ENCODE measurements at regions not wholly inside any gene's neighbourhood (a gene's known extent, or its start where the extent isn't known, plus 50 kb on each side); places are given as distances from the start of the nearest gene placed in this dataset.
"Not testable (repeated sequence)": the region's sequence is repeated elsewhere in the genome, so short reads cannot be mapped to it uniquely, and the experiment has no call there.

- Histone ChIP-seq H3K4me1 (no peaks in the 10 kb centered on the region), H3K27ac (no peak overlapping the region), H3K27me3 (no peaks in the 10 kb centered on the region), H3K4me3 (no peak overlapping the region), H3K9me3 (no peaks in the 10 kb centered on the region), H3K36me3 (no peaks in the 10 kb centered on the region)
- no peak for DNase-seq
- TF ChIP-seq POLR2A (IDR thresholded peaks at IDR 0.05), result no peak
- TF ChIP-seq, protein P1, sequence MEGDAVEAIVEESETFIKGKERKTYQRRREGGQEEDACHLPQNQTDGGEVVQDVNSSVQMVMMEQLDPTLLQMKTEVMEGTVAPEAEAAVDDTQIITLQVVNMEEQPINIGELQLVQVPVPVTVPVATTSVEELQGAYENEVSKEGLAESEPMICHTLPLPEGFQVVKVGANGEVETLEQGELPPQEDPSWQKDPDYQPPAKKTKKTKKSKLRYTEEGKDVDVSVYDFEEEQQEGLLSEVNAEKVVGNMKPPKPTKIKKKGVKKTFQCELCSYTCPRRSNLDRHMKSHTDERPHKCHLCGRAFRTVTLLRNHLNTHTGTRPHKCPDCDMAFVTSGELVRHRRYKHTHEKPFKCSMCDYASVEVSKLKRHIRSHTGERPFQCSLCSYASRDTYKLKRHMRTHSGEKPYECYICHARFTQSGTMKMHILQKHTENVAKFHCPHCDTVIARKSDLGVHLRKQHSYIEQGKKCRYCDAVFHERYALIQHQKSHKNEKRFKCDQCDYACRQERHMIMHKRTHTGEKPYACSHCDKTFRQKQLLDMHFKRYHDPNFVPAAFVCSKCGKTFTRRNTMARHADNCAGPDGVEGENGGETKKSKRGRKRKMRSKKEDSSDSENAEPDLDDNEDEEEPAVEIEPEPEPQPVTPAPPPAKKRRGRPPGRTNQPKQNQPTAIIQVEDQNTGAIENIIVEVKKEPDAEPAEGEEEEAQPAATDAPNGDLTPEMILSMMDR (IDR thresholded peaks at IDR 0.05), result no peak
Measured at GRCh38 chr4:141871086-141871770, 234.8 kb downstream of the IL15 start.

DNA sequence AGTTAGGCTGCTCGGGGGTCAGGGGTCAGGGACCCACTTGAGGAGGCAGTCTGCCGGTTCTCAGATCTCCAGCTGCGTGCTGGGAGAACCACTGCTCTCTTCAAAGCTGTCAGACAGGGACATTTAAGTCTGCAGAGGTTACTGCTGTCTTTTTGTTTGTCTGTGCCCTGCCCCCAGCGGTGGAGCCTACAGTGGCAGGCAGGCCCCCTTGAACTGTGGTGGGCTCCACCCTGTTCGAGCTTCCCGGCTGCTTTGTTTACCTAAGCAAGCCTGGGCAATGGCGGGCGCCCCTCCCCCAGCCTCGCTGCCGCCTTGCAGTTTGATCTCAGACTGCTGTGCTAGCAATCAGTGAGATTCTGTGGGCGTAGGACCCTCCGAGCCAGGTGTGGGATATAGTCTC lies 246.3 kb downstream of the IL15 start:
- not testable (repeated sequence) for H3K4me1 ChIP-seq, H3K9me3 ChIP-seq, H3K36me3 ChIP-seq

DNA sequence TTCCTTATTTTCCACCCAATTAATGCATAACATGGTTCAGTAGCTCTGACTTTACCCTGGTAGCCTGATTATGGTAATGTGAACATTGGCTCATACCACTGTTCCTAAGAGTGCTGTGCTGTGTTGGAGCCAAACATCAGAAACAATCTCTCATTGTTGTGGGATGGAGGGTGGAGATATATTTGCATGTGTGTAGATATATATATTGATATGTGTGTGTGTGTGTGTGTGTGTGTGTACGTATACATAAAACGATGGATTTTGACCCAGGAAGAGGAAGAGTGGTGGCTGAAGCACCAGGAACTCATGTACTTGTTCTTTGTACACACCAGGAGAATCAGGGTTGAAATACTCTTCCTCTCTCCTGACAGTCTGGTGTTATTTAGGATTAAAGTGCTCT lies 247.7 kb downstream of the IL15 start:
- Histone ChIP-seq H3K4me3 (no peak overlapping the region), H3K9me3 (no peaks in the 10 kb centered on the region), H3K36me3 (no peaks in the 10 kb centered on the region), H3K27me3 (no peaks in the 10 kb centered on the region), H3K4me1 (no peaks in the 10 kb centered on the region), H3K27ac (no peak overlapping the region)
- DNase-seq, result no peak
- TF ChIP-seq, protein P1 (IDR thresholded peaks at IDR 0.05), result no peak
- no peak for TF ChIP-seq POLR2A (IDR thresholded peaks at IDR 0.05)

More for the DNA sequence above, 246.3 kb downstream of the IL15 start:
- not testable (repeated sequence) for H3K27ac ChIP-seq, H3K4me3 ChIP-seq, H3K27me3 ChIP-seq, DNase-seq

- H3K27me3 ChIP-seq, result no peaks in the 10 kb centered on the region
- H3K36me3 ChIP-seq, result no peaks in the 10 kb centered on the region
- H3K9me3 ChIP-seq, result no peaks in the 10 kb centered on the region
- no peak for DNase-seq
- H3K4me3 ChIP-seq, result no peak overlapping the region
- TF ChIP-seq POLR2A (IDR thresholded peaks at IDR 0.05), result no peak
- TF ChIP-seq, protein P1 (IDR thresholded peaks at IDR 0.05), result no peak
- H3K4me1 ChIP-seq, result no peaks in the 10 kb centered on the region
- no peak overlapping the region for H3K27ac ChIP-seq
Measured at GRCh38 chr4:141885112-141885511, 248.7 kb downstream of the IL15 start.

GRCh38 chr4:141890279-141890678 lies 253.9 kb downstream of the IL15 start:
- no peaks in the 10 kb centered on the region for H3K27me3 ChIP-seq
- no peak overlapping the region for H3K4me3 ChIP-seq
- DNase-seq, result no peak
- no peaks in the 10 kb centered on the region for H3K4me1 ChIP-seq
- no peak for TF ChIP-seq POLR2A (IDR thresholded peaks at IDR 0.05)
- TF ChIP-seq, protein P1 (IDR thresholded peaks at IDR 0.05), result no peak
- no peaks in the 10 kb centered on the region for H3K36me3 ChIP-seq
- no peaks in the 10 kb centered on the region for H3K9me3 ChIP-seq
- no peak overlapping the region for H3K27ac ChIP-seq

- Histone ChIP-seq H3K27ac (no peak overlapping the region), H3K4me3 (no peak overlapping the region), H3K4me1 (no peaks in the 10 kb centered on the region), H3K36me3 (no peaks in the 10 kb centered on the region), H3K27me3 (no peaks in the 10 kb centered on the region), H3K9me3 (no peaks in the 10 kb centered on the region)
- TF ChIP-seq, protein P1 (IDR thresholded peaks at IDR 0.05), result no peak
- TF ChIP-seq POLR2A (IDR thresholded peaks at IDR 0.05), result no peak
- DNase-seq, result no peak
Measured at GRCh38 chr4:141891260-141892120, 255.1 kb downstream of the IL15 start.

Data from Peyer's patch (tissue), 4 donors.